ENCODE measurements at regions not wholly inside any gene's neighbourhood (a gene's known extent, or its start where the extent isn't known, plus 50 kb on each side); places are given as distances from the start of the nearest gene placed in this dataset.
"Not testable (repeated sequence)": the region's sequence is repeated elsewhere in the genome, so short reads cannot be mapped to it uniquely, and the experiment has no call there.

GRCh38 chr11:69884751-69885150 is 65.5 kb upstream of the FGF3 start:
- ATAC-seq (no peak), DNase-seq (ENCODE audit: low spot score) (no peak)

GRCh38 chr11:69887330-69887729 is 68.1 kb upstream of the FGF3 start:
- DNase-seq (ENCODE audit: low spot score): no peak
- ATAC-seq: no peak

GRCh38 chr11:69887841-69888427 is 68.7 kb upstream of the FGF3 start:
- DNase-seq (ENCODE audit: low spot score): no peak
- no peak for ATAC-seq

DNA sequence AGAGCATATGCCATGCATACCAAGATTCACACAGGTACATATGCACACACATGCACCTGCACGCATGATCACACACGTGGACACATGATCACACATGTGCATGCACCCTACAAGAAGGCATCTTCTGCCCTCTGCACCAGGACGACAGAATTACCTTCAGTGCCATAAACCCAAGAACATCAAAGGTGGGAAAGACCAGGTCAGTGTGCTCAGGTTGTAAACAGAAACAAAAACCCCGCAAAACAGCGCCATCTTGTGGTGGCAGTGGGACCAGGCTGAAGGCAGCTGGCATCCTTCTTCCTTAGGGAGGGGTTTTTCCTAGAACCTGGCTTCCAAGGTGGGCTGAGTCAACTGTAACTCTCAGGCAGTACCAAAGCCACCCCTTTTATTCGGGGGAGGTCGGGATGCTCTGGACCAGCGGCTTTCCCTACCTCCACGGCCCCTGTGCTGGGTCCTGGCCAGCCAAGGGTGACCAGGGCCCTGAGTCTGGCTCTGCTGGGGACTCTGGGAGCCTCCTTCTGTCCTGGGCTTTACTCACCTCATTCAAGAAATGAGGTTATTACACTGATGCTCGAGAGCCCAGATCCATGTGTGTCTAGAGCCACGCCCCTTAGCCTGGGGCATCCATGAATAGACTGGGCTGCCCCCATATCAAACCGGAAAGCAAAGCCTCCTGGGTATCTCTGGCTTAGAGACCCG is 69.4 kb upstream of the FGF3 start:
- ATAC-seq (peak; percentile 65), DNase-seq (ENCODE audit: low spot score) (peak; percentile 67)

DNA sequence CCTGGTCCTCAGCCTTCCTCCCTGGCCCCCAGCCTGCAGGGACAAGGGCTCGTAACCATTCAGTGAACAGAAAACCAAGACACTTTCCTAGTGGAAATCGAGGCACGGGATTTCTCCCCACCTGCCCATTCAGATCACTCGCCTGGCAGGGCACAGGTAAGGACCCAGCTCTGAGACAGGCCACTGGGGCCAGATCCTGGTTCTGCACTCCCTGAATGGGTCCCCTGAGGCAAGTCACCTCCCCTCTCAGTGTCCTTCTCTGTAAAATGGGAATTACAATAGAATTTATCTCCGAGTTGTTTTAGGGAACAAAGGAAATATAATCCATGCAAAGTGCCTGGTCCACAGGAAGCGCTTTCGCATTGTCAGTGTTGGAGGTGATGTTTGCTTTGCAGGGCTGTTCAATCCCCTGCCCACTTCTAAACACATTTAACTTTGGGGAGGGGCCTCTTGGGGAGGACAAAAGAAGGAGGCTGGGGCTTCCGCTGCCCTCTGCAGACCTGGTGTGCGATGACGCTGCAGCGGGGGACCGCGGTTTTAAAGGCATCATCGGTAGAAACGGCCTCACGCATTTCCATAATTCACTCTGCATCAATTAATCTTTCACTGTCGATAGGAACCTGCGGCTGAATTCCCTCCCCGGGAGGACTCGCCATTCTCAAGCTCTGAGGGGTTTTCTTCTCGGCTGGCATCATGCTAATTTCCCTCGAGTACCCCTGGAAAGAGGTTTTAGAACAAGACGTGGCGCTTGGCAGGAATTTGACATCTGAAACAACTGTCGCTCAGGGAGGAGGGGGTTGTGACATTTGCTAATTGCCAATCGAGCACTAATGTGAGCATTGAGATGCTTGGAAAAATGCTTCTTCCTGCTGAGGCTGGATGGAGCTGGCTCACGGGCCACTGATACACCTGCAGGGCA is 70.4 kb upstream of the FGF3 start:
- ATAC-seq (no peak), DNase-seq (ENCODE audit: low spot score) (no peak)

DNA sequence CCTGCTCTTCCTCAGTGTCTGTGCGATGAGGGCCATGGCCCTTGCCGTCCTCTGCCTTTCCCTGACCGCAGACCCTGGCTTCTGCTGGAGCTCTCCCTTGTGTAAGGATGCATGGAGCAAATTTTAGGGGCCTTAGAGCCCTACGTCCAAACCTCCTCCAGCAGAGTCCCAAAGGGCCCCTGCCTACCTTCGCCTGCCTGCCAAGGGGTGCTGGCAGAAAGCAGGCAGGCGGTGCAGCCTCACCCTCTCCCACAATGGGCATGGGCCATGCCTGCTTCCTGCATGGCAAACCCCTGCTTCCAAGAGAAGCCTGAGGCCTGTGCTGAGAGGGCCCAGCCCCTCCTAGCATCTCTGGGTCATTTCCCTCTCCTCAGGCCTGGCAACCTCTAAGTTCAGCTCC is 71.3 kb upstream of the FGF3 start:
- ATAC-seq: no peak

GRCh38 chr11:69891421-69892236 is 72.4 kb upstream of the FGF3 start:
- peak; percentile 81 for DNase-seq (ENCODE audit: low spot score)
- peak; percentile 76 for ATAC-seq

More for the DNA sequence above, 71.3 kb upstream of the FGF3 start:
- DNase-seq (ENCODE audit: low spot score): no peak

- ATAC-seq (no peak), DNase-seq (ENCODE audit: low spot score) (no peak)
These were observed 73.2 kb upstream of the FGF3 start for GRCh38 chr11:69892237-69892985.

DNA sequence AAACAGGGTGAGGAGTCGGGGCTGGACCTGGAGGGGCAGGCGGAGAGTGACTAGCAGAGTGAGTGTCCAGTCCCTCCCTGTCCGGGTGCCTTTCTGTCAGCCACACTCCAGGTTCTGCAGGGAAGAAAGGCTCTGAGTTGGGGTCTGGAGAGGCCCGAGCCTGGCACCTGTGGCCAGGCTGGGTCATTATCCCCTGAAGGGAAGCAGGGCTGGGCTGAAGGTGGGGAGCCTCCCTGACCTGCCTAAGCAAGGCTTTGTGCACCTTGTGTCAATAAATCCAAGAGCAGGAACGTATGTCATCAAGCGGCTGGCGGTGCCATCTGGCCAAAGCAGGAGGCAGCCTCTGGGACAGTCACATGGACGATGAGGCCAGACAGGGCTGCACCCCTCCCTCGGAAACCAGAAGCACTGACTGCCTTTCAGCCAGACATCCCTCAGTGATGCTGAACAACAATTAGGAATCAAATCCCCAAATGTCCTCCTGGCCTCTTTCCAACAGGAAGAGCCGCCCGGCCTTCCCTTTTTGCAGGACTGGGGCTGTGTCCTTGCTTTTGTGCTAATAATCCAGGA is 73.9 kb upstream of the FGF3 start:
- ATAC-seq: peak; percentile 42
- DNase-seq (ENCODE audit: low spot score): no peak

DNA sequence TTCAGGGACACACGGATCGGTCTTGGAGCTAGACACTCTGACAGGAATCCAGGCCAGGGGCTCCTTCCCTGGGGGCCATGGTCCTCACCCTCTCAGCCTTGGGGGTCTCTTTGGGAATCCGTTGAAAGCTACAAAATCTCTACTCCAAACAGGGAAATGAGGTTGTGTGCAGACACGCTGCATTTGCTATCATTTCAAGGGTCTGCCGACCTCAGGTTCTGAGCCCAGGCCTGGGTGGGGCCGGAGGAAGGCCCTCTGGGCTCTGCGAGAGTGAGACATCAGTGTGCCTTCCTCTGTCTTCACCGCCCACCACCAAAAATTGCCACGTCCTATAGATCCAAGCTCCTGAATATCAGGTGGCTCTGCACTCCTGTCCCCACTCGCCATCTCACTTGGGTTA is 74.4 kb upstream of the FGF3 start:
- ATAC-seq: no peak
- DNase-seq (ENCODE audit: low spot score): no peak

- no peak for DNase-seq (ENCODE audit: low spot score)
- no peak for ATAC-seq
These were observed 75.0 kb upstream of the FGF3 start for GRCh38 chr11:69894181-69894611.

GRCh38 chr11:69894648-69895047 is 75.4 kb upstream of the FGF3 start:
- DNase-seq (ENCODE audit: low spot score) (no peak), ATAC-seq (no peak)

DNA sequence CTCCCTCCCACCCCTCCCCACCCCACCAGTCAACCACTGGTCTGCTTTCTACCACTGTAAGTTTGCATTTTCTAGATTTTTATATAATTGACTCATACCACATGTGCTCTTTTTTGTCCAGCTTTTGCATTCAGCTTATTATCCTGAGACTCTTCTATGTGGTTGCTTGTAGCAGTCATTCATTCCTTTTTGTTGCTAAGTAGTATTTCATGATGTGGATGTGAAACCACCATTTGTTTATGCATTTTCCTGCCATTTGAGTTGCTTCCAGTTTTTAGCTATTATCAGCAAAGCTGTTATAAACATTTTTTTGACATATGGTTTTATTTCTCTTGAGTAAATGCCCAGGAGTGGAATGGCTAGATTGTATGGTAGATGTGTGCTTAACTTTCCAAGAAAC is 77.0 kb upstream of the FGF3 start:
- no peak for ATAC-seq
- DNase-seq (ENCODE audit: low spot score): no peak

- ATAC-seq: no peak
- no peak for DNase-seq (ENCODE audit: low spot score)
These were observed 78.9 kb upstream of the FGF3 start for GRCh38 chr11:69898123-69898522.

GRCh38 chr11:69899957-69900821 is 81.0 kb upstream of the FGF3 start:
- ATAC-seq (peak; percentile 96), DNase-seq (ENCODE audit: low spot score) (peak; percentile 94)

DNA sequence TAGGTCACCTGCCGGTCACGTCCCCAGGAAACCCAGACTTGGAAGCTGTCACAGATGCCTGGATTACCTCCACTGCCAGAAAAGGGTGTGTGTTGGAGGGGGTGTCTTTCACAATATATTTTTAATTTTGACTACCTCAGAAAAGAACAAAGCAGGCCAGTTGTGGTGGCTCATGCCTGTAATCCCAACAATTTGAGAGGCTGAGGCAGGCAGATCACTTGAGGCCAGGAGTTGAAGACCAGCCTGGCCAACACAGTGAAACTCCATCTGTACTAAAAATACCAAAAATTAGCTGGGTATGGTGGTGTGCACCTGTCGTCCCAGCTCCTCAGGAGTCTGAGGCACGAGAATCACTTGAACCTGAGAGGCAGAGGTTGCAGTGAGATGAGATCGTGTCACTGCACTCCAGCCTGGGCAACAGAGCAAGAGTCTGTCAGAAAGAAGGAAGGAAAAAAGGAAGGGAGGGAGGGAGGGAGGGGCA is 81.6 kb upstream of the FGF3 start:
- DNase-seq (ENCODE audit: low spot score); ATAC-seq: not testable (repeated sequence)

- DNase-seq (ENCODE audit: low spot score) (no peak), ATAC-seq (peak; percentile 6)
These were observed 83.1 kb upstream of the FGF3 start for GRCh38 chr11:69902337-69902736.

DNA sequence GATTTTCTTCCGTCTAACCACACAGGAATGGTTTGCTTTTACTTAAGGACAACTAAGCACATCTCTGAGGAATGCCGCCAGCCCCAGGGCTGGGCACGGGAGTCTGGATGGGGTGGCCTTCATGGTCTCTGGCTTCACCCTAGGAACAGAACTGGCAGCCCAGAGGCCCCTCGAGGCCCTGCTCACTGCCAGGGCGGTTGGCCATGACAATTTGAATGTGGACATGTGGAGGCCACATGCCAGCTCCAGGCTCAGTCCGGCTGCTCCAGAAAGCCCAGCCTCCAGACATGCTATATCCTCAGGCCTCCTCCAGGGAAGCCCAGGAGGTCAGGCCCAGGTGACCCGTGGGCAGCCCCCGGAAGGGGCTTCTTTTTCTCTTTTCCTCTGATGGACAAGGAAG is 84.0 kb upstream of the FGF3 start:
- ATAC-seq (no peak), DNase-seq (ENCODE audit: low spot score) (no peak)

Data from left lobe of liver (tissue), 2 donors.